Nephron progenitor cell (in vitro differentiated cells): ENCODE measurements at regions not wholly inside any gene's neighbourhood (a gene's known extent, or its start where the extent isn't known, plus 50 kb on each side); places are given as distances from the start of the nearest gene placed in this dataset.

Experiments
- DNase-seq: peaks from one replicate; pipeline ENCODE4 v3.0.0; 2021
- H3K27ac Mint-ChIP-seq: 2 replicates; pipeline ENCODE4 v1.8.0; 2021; ENCODE audit warnings: mild to moderate bottlenecking, moderate library complexity, mixed read lengths
- H3K27me3 Mint-ChIP-seq: 2 replicates; pipeline ENCODE4 v1.8.0; 2021; ENCODE audit warnings: mild to moderate bottlenecking, low read depth, mixed read lengths; ENCODE audit not compliant: poor library complexity
- H3K36me3 Mint-ChIP-seq: 2 replicates; pipeline ENCODE4 v1.8.0; 2021; ENCODE audit warnings: low read depth, mixed read lengths
- H3K4me1 Mint-ChIP-seq: 2 replicates; pipeline ENCODE4 v1.8.0; 2021; ENCODE audit warnings: mixed read lengths
- H3K4me3 Mint-ChIP-seq: 2 replicates; pipeline ENCODE4 v1.8.0; 2021; ENCODE audit warnings: mild to moderate bottlenecking, moderate library complexity, mixed read lengths
- H3K9me3 Mint-ChIP-seq: 2 replicates; pipeline ENCODE4 v1.8.0; 2021; ENCODE audit warnings: mild to moderate bottlenecking, moderate library complexity, mixed read lengths
- TF ChIP-seq, protein P1 (sequence below): fragments of 200-600 bp; sonication (generic); IDR thresholded peaks from 2 replicates; pipeline ENCODE4 v1.5.0; 2021; ENCODE audit warnings: antibody characterized with exemption

DNA sequence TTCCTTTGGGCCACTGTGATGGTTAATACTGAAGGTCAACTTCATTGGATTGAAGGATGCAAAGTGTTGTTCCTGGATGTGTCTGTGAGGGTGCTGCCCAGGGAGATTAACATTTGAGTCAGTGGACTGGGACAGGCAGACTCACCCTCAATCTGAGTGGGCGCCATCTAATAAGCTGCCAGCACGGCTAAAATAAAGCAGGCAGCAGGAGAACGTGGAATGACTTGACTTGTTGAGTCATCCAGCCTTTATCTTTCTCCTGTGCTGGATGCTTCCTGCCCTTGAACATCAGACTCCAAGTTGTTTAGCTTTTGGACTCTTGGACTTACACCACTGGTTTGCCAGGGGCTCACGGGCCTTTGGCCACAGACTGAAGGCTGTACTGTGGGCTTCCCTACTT, 1046.9 kb downstream of the TYW1 start:
- no peak for DNase-seq
- Mint-ChIP-seq H3K9me3 (no peaks in the 10 kb centered on the region), H3K27me3 (peaks cover 7% of the 10 kb centered on the region), H3K27ac (no peak overlapping the region), H3K4me1 (peaks cover 11% of the 10 kb centered on the region), H3K4me3 (no peak overlapping the region), H3K36me3 (no peaks in the 10 kb centered on the region)
- TF ChIP-seq, protein P1, sequence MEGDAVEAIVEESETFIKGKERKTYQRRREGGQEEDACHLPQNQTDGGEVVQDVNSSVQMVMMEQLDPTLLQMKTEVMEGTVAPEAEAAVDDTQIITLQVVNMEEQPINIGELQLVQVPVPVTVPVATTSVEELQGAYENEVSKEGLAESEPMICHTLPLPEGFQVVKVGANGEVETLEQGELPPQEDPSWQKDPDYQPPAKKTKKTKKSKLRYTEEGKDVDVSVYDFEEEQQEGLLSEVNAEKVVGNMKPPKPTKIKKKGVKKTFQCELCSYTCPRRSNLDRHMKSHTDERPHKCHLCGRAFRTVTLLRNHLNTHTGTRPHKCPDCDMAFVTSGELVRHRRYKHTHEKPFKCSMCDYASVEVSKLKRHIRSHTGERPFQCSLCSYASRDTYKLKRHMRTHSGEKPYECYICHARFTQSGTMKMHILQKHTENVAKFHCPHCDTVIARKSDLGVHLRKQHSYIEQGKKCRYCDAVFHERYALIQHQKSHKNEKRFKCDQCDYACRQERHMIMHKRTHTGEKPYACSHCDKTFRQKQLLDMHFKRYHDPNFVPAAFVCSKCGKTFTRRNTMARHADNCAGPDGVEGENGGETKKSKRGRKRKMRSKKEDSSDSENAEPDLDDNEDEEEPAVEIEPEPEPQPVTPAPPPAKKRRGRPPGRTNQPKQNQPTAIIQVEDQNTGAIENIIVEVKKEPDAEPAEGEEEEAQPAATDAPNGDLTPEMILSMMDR, result no peak

DNA sequence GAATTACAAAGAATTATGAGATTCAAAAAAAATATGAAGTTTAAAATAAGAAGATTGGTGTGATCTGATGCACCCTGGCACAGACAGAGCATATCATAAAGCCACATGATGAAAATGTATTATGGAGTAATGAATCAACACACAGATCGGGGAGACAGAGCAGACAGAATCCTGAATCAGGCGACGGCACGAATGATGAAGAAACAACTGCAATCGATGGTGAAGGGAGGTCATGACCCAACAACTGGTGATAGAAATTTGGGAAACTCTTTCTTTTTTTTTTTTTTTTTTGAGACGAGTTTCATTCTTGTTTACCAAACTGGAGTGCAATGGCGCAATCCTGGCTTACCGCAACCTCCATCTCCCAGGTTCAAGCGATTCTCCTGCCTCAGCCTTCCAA, 1054.0 kb downstream of the TYW1 start:
- Mint-ChIP-seq H3K4me1 (peaks cover 11% of the 10 kb centered on the region), H3K9me3 (no peaks in the 10 kb centered on the region), H3K27ac (no peak overlapping the region), H3K36me3 (no peaks in the 10 kb centered on the region), H3K27me3 (peaks cover 3% of the 10 kb centered on the region), H3K4me3 (no peak overlapping the region)
- DNase-seq, result no peak
- TF ChIP-seq, protein P1, result no peak

DNA sequence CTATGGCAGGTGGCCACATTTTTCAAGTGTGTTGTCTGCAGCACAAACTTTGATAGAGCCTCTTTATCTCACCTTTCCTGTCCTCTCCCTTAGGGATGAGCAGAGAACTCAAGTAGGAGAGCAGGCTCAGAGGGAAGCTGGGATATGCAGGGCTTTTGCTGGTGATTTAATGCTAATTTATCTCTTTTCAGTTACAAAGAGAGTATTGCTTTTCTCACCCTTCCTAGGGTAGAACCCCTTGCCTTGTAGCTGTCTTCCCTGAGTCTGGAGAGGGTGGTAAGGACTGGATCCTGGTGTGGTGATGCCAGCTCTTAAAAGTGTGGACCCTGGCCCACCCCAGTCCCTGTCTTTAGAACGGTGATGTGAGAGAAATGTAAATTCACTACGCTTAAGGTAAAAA, 1061.4 kb downstream of the TYW1 start:
- Mint-ChIP-seq H3K36me3 (no peaks in the 10 kb centered on the region), H3K4me3 (no peak overlapping the region), H3K9me3 (no peaks in the 10 kb centered on the region), H3K4me1 (no peaks in the 10 kb centered on the region), H3K27me3 (peaks cover 18% of the 10 kb centered on the region), H3K27ac (no peak overlapping the region)
- DNase-seq, result no peak
- TF ChIP-seq, protein P1, result no peak

DNA sequence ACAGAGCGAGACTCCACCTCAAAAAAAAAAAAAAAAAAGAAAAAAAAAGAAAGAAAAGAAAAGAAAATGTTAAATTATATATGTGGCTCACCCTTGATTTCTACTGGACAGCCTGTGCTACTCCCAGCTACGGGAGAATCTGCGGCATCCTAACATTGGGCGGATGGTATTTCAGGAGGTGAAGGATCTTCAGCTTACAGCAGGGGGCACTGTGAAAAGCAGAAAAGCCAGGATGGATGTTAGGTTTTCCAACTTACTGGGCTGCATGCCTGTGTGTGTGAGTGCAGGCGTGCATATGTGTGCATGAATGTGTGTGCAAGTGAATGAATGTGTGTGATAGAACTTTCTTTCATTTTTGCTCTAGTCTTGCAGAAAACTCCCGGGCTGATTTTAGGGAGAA, 1066.5 kb downstream of the TYW1 start:
- peak; percentile 19 for DNase-seq
- H3K27ac Mint-ChIP-seq, result no peak overlapping the region
- H3K4me3 Mint-ChIP-seq, result no peak overlapping the region
- H3K36me3 Mint-ChIP-seq, result no peaks in the 10 kb centered on the region
- H3K4me1 Mint-ChIP-seq, result peaks cover 7% of the 10 kb centered on the region
- no peaks in the 10 kb centered on the region for H3K9me3 Mint-ChIP-seq
- TF ChIP-seq, protein P1, result peak; percentile 54
- peaks cover 15% of the 10 kb centered on the region for H3K27me3 Mint-ChIP-seq

DNA sequence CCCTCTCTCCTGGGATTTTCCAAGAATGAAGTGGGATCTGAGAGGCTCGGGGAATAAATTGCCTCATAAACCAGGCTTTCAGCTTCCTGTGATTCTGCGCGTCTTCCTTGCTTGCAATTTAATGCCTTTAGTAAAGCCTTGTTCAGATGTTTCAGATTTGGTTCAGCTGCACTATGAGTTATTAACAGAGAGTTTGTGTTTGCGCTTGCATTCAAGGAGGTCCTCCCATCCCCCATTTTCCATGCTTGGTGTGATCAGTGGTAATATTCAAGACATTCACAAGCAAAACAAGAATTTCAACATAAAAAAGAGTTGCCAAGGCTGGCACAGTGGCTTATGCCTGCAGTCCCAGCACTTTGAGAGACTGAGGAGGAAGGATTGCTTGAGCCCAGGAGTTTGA, 1068.9 kb downstream of the TYW1 start:
- Mint-ChIP-seq H3K4me3 (no peak overlapping the region), H3K27me3 (peaks cover 11% of the 10 kb centered on the region)
- DNase-seq, result no peak

DNA sequence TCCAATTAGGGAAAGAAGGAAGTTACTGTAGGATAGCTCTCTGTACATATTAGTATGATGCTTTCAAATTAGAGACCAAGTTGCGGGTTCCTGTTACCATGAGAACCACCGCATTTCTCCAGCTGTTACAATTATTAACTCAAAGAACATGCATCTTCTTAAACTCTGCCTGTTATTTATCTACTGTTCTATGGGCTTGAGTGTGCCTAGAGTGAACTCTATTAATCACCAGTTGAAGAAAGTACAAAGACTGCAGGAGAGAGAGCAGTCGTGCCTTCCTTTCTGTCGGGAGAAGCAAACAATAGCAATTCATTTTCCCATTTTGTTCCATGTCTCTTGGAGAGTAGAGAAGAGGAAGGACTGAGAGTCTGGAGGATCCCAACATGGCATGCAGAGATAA, 1071.2 kb downstream of the TYW1 start:
- no peaks in the 10 kb centered on the region for H3K36me3 Mint-ChIP-seq
- peaks cover 2% of the 10 kb centered on the region for H3K27me3 Mint-ChIP-seq
- H3K9me3 Mint-ChIP-seq, result no peaks in the 10 kb centered on the region
- no peak for DNase-seq
- TF ChIP-seq, protein P1, result no peak
- H3K4me1 Mint-ChIP-seq, result peaks cover 7% of the 10 kb centered on the region
- no peak overlapping the region for H3K4me3 Mint-ChIP-seq
- H3K27ac Mint-ChIP-seq, result no peak overlapping the region

More for the DNA sequence above, 1068.9 kb downstream of the TYW1 start:
- no peak overlapping the region for H3K27ac Mint-ChIP-seq
- H3K36me3 Mint-ChIP-seq, result no peaks in the 10 kb centered on the region
- H3K9me3 Mint-ChIP-seq, result no peaks in the 10 kb centered on the region
- TF ChIP-seq, protein P1, result no peak
- peaks cover 7% of the 10 kb centered on the region for H3K4me1 Mint-ChIP-seq
